ENCODE measurements at regions not wholly inside any gene's neighbourhood (a gene's known extent, or its start where the extent isn't known, plus 50 kb on each side); places are given as distances from the start of the nearest gene placed in this dataset.
"Not testable (repeated sequence)": the region's sequence is repeated elsewhere in the genome, so short reads cannot be mapped to it uniquely, and the experiment has no call there.

DNA sequence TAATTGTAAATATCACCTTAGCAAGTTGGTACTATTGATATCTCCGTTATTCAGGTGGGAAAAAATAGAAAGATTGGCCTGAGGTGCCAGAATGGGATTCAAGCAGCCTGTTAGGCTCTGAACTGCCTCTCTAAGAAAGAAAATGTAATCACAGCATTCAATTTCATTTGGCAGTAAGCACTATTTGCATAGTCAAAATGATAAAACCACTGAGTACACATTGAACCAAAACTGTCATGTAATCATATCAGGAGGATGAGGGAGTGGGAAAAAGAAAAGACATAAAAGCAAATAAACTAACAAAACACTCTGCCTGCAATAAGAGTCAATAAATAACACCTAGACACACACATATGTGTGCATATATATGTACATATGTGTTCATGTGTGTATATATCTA is 103.9 kb upstream of the TACR1 start:
- TF ChIP-seq, protein P1, sequence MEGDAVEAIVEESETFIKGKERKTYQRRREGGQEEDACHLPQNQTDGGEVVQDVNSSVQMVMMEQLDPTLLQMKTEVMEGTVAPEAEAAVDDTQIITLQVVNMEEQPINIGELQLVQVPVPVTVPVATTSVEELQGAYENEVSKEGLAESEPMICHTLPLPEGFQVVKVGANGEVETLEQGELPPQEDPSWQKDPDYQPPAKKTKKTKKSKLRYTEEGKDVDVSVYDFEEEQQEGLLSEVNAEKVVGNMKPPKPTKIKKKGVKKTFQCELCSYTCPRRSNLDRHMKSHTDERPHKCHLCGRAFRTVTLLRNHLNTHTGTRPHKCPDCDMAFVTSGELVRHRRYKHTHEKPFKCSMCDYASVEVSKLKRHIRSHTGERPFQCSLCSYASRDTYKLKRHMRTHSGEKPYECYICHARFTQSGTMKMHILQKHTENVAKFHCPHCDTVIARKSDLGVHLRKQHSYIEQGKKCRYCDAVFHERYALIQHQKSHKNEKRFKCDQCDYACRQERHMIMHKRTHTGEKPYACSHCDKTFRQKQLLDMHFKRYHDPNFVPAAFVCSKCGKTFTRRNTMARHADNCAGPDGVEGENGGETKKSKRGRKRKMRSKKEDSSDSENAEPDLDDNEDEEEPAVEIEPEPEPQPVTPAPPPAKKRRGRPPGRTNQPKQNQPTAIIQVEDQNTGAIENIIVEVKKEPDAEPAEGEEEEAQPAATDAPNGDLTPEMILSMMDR (IDR thresholded peaks at IDR 0.05; ENCODE audit: low read depth, low read length) = no peak
- DNase-seq (ENCODE audit: extremely low read depth, low read depth) = no peak

DNA sequence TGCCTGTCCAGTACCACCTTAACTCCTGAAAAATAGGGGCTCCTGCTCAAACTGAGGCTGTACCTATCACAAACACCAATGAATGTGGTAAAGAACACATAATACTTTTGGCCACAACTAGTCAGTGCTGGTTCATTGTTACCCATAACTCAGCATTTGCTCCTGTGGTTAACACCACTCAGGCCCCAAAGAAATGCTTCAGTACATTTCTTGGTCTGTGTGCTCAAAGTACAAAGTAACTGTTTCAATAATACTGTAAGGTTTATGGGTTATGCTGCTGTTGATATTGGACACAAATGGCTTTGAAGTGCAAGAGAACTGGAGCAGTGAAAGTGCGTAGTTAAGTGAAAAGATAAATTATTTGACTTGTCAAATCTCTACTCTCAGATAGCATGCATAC is 95.0 kb upstream of the TACR1 start:
- DNase-seq (ENCODE audit: extremely low read depth, low read depth) = no peak
- TF ChIP-seq, protein P1 (IDR thresholded peaks at IDR 0.05; ENCODE audit: low read depth, low read length) = no peak

DNA sequence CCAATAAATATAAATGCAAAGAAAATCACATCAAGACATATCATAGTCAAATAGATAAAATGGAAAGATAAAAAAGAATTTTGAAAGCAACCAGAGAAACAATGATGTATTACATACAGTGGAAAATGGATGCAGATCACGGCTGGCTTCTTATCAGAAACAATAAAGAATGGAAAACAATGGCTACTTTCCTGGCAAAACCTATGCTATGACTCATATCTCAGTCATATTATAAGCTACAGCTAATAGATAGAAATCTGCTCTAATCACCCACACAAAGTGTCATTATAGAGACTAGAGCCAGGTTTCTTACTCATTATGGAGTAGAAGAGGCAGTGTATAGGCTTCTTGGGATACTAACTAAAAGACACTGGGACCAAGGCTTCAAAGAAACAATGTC is 93.5 kb upstream of the TACR1 start:
- TF ChIP-seq, protein P1 (IDR thresholded peaks at IDR 0.05; ENCODE audit: low read depth, low read length) = no peak
- no peak for DNase-seq (ENCODE audit: extremely low read depth, low read depth)

DNA sequence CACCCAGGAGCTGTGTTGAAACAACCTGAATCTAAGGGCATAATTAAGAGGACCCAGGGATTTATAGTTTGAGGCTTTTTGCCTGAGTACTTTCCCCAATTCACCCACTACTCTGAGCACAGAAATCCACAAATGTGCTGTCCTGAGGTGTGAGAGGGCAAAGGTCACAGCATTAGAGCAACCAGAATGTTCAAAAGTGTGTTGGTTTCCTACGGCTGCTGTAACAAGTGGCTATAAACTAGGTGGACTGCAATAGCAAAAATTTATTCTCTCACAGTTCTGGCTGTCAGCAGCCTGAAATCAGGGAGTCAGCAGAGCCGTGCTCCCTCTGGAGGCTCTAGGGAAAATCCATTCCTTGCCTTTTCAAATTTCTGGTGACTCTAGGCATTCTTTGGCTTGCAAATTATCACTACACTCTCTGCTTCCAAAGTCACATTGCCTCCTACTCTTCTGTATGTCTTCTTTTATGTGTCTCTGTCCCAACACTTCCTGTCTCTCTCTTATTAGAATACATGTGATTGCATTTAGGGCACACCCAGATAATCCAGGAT is 91.4 kb upstream of the TACR1 start:
- TF ChIP-seq, protein P1 (IDR thresholded peaks at IDR 0.05; ENCODE audit: low read depth, low read length) = peak; percentile 52
- DNase-seq (ENCODE audit: extremely low read depth, low read depth) = no peak

DNA sequence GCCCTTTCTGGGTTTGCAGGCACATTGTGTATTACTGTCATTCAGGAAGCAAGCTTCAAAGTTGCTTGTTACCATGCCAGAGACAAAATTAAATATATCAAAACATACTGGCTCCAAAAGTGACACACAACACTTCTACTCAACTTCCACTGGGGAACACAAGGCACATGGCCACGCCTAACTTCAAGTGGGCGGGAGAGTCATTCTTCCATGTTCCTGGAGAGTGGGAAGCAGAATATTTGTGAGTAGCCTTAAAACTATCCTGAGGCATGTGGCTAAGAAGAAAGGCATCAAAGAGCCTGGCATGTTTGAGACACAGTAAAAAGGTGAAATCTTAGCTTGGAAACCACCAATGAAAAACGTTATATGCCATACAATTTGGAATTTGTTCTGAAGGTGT is 90.5 kb upstream of the TACR1 start:
- no peak for DNase-seq (ENCODE audit: extremely low read depth, low read depth)
- TF ChIP-seq, protein P1 (IDR thresholded peaks at IDR 0.05; ENCODE audit: low read depth, low read length) = no peak

DNA sequence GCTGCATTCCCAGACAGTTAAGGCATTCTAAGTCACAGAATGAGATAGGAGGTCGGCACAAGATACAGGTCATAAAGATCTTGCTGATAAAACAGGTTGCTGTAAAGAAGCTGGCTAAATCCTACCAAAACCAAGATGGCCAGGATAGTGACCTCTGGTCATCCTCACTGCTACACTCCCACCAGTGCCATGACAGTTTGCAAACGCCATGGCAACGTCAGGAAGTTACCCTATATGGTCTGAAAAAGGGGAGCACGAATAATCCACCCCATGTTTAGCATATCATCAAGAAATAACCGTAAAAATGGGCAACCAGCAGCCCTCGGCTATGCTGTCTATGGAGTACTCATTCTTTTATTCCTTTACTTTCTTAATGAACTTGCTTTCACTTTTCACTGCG is 89.9 kb upstream of the TACR1 start:
- not testable (repeated sequence) for DNase-seq (ENCODE audit: extremely low read depth, low read depth)

DNA sequence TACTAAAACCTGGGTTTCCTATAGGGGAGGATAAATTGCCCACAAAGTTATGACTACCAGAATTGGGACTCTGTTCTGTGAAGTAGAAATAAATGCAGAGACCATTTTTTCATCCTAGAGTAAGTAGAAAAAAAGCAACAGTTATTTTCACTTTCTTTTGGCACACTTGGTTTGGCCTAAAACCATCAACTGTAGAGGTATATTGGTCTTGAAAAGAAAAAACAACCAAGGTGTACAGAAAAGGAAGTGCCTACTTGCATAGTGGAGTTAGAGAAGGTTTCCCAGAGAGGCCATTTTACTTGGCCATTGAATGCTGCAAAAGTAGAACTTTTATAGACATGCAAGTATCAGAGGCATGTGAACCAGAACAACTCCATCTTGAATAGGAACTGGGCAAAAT is 89.4 kb upstream of the TACR1 start:
- DNase-seq (ENCODE audit: extremely low read depth, low read depth) = no peak
- TF ChIP-seq, protein P1 (IDR thresholded peaks at IDR 0.05; ENCODE audit: low read depth, low read length) = no peak

DNA sequence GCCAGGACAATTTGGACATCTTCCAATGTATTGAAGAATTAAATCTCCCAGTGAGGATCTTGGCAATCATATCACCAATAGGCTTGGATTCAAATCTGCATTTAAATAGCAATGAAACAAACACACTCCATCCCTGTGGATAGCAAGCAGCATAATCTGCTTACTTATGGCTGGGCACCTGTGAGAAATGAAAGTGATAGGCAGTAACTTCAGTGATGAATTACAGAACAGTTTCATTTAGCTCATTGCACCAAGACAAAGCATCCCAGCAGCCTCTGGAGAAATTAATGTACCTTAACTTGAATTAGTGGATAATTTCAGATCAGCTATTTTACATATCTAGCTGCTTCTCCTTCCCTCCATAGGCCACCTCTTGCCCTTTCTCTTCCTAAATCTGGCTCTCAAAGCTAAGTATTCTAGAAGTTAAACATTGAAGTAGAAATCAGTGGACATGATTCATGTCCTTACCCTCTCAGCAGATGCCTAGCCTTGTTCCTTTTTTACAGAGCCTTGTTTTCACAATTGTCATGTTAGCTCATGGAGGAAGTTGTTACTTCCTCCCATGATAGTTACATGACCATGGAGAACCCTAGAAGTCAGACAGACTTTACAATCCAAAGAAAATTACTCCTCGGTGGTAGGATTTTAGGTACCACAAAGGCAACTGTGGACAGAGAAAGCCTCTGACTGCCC is 88.5 kb upstream of the TACR1 start:
- DNase-seq (ENCODE audit: extremely low read depth, low read depth) = no peak
- TF ChIP-seq, protein P1 (IDR thresholded peaks at IDR 0.05; ENCODE audit: low read depth, low read length) = no peak
